IMR-90 (cell line): ENCODE measurements at regions not wholly inside any gene's neighbourhood (a gene's known extent, or its start where the extent isn't known, plus 50 kb on each side); places are given as distances from the start of the nearest gene placed in this dataset.

ENCODE experiments used
- BHLHE40 ChIP-seq: fragments of 150-350 bp; IDR thresholded peaks from 2 replicates; pipeline ENCODE4 v1.6.1; 2016; ENCODE audit warnings: mild to moderate bottlenecking, low read depth, low read length
- CEBPB ChIP-seq: IDR thresholded peaks from 2 replicates; pipeline ENCODE4 v1.6.1; 2012; ENCODE audit warnings: low read depth, low read length, improper control_type of control experiment
- CHD1 ChIP-seq: IDR thresholded peaks from 2 replicates; pipeline ENCODE4 v1.6.1; 2012; ENCODE audit warnings: low read depth, low read length, improper control_type of control experiment
- MAFK ChIP-seq: IDR thresholded peaks from 2 replicates; pipeline ENCODE4 v1.6.1; 2012; ENCODE audit warnings: low read depth, low read length, improper control_type of control experiment
- MXI1 ChIP-seq: IDR thresholded peaks from 2 replicates; pipeline ENCODE4 v1.6.1; 2012; ENCODE audit warnings: low read depth, mild to moderate bottlenecking, low read length, moderate library complexity, borderline replicate concordance
- POLR2A ChIP-seq: IDR thresholded peaks from 2 replicates; pipeline ENCODE4 v1.6.1; 2012; ENCODE audit warnings: mild to moderate bottlenecking, low read depth, low read length
- RAD21 ChIP-seq: IDR thresholded peaks from 2 replicates; pipeline ENCODE4 v1.6.1; 2012; ENCODE audit warnings: low read length, improper control_type of control experiment
- RCOR1 ChIP-seq: IDR thresholded peaks from 2 replicates; pipeline ENCODE4 v1.6.1; 2012; ENCODE audit warnings: mild to moderate bottlenecking, low read length, improper control_type of control experiment; ENCODE audit not compliant: insufficient replicate concordance
- RFX5 ChIP-seq: IDR thresholded peaks from 2 replicates; pipeline ENCODE4 v1.8.0; 2012; ENCODE audit warnings: low read depth, mild to moderate bottlenecking, low read length, moderate library complexity
- SMC3 ChIP-seq: fragments of 150-350 bp; IDR thresholded peaks from 2 replicates; pipeline ENCODE4 v1.6.1; 2016; ENCODE audit warnings: low read depth, mild to moderate bottlenecking, antibody characterized with exemption, low read length, moderate library complexity
- TF ChIP-seq, protein P1 (sequence below): fragments of 150-350 bp; IDR thresholded peaks from 2 replicates; pipeline ENCODE4 v1.6.1; 2016; ENCODE audit warnings: low read depth, mild to moderate bottlenecking, low read length, moderate library complexity, borderline replicate concordance
- TF ChIP-seq, protein P2 (sequence below): conservative IDR thresholded peaks from 2 replicates; pipeline ENCODE4 v1.5.1; 2012; ENCODE audit warnings: mild to moderate bottlenecking, low read depth, low read length, improper control_type of control experiment
- TF ChIP-seq, protein P3 (sequence below): fragments of 150-350 bp; IDR thresholded peaks from 2 replicates; pipeline ENCODE4 v1.6.1; 2017; ENCODE audit warnings: mild to moderate bottlenecking, antibody characterized with exemption, low read length, low read depth

DNA sequence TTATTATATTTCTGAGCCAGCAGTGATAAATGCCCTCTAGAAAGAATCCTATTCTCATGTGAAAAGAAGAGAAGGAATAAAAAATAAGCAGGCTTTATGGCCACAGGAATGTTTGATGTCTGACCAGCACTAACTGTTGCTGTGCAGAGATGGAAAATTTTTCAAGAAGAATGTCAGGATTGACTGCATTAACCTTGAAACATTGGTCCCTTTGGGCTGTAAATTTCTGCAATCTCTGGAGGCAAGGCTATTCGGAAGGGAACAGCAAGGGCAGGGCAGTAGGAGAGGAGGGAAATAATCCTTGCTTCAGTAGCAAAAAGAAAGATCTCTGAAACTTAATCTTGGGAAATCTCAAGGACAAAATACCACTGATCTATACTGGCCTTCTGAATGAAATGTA is 415.2 kb downstream of the DNAH5 start:
- TF ChIP-seq, protein P1, sequence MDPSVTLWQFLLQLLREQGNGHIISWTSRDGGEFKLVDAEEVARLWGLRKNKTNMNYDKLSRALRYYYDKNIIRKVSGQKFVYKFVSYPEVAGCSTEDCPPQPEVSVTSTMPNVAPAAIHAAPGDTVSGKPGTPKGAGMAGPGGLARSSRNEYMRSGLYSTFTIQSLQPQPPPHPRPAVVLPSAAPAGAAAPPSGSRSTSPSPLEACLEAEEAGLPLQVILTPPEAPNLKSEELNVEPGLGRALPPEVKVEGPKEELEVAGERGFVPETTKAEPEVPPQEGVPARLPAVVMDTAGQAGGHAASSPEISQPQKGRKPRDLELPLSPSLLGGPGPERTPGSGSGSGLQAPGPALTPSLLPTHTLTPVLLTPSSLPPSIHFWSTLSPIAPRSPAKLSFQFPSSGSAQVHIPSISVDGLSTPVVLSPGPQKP: no peak
- TF ChIP-seq, protein P2, sequence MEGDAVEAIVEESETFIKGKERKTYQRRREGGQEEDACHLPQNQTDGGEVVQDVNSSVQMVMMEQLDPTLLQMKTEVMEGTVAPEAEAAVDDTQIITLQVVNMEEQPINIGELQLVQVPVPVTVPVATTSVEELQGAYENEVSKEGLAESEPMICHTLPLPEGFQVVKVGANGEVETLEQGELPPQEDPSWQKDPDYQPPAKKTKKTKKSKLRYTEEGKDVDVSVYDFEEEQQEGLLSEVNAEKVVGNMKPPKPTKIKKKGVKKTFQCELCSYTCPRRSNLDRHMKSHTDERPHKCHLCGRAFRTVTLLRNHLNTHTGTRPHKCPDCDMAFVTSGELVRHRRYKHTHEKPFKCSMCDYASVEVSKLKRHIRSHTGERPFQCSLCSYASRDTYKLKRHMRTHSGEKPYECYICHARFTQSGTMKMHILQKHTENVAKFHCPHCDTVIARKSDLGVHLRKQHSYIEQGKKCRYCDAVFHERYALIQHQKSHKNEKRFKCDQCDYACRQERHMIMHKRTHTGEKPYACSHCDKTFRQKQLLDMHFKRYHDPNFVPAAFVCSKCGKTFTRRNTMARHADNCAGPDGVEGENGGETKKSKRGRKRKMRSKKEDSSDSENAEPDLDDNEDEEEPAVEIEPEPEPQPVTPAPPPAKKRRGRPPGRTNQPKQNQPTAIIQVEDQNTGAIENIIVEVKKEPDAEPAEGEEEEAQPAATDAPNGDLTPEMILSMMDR: no peak
- TF ChIP-seq POLR2A (no peak), MXI1 (no peak), SMC3 (no peak), CEBPB (no peak), CHD1 (no peak), RFX5 (no peak), RAD21 (no peak), BHLHE40 (no peak), MAFK (no peak), RCOR1 (no peak)
- TF ChIP-seq, protein P3, sequence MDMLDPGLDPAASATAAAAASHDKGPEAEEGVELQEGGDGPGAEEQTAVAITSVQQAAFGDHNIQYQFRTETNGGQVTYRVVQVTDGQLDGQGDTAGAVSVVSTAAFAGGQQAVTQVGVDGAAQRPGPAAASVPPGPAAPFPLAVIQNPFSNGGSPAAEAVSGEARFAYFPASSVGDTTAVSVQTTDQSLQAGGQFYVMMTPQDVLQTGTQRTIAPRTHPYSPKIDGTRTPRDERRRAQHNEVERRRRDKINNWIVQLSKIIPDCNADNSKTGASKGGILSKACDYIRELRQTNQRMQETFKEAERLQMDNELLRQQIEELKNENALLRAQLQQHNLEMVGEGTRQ: no peak
